HG03571 (cell line): ENCODE measurements at regions not wholly inside any gene's neighbourhood (a gene's known extent, or its start where the extent isn't known, plus 50 kb on each side); places are given as distances from the start of the nearest gene placed in this dataset.
"Not testable (repeated sequence)": the region's sequence is repeated elsewhere in the genome, so short reads cannot be mapped to it uniquely, and the experiment has no call there.

Experiments used
- ATAC-seq: cut with Tn5 transposase; IDR thresholded peaks from one replicate; pipeline ENCODE4 v1.9.1; 2021; ENCODE audit not compliant: unreplicated experiment

GRCh38 chr5:62083247-62083646, 222.8 kb upstream of the KIF2A start:
- no peak for ATAC-seq

GRCh38 chr5:62083661-62084060, 222.3 kb upstream of the KIF2A start:
- no peak for ATAC-seq

GRCh38 chr5:62084391-62084790, 221.6 kb upstream of the KIF2A start:
- ATAC-seq = no peak

- ATAC-seq = no peak
Measured at GRCh38 chr5:62090953-62091352, 215.1 kb upstream of the KIF2A start.

GRCh38 chr5:62093411-62093810, 212.6 kb upstream of the KIF2A start:
- ATAC-seq = no peak

- no peak for ATAC-seq
Measured at GRCh38 chr5:62093976-62094375, 212.0 kb upstream of the KIF2A start.

- ATAC-seq = no peak
Measured at GRCh38 chr5:62097361-62097760, 208.6 kb upstream of the KIF2A start.

GRCh38 chr5:62100201-62100600, 205.8 kb upstream of the KIF2A start:
- no peak for ATAC-seq

- ATAC-seq = not testable (repeated sequence)
Measured at GRCh38 chr5:62103863-62104262, 202.1 kb upstream of the KIF2A start.

- ATAC-seq = no peak
Measured at GRCh38 chr5:62111428-62111827, 194.6 kb upstream of the KIF2A start.

GRCh38 chr5:62112689-62113228, 193.2 kb upstream of the KIF2A start:
- no peak for ATAC-seq

- ATAC-seq = no peak
Measured at GRCh38 chr5:62115014-62115413, 191.0 kb upstream of the KIF2A start.

GRCh38 chr5:62124266-62124665, 181.7 kb upstream of the KIF2A start:
- no peak for ATAC-seq

GRCh38 chr5:62126090-62126489, 179.9 kb upstream of the KIF2A start:
- no peak for ATAC-seq

- no peak for ATAC-seq
Measured at GRCh38 chr5:62127098-62127736, 178.8 kb upstream of the KIF2A start.

- ATAC-seq = no peak
Measured at GRCh38 chr5:62130107-62130506, 175.9 kb upstream of the KIF2A start.

GRCh38 chr5:62132276-62132675, 173.7 kb upstream of the KIF2A start:
- ATAC-seq = no peak

GRCh38 chr5:62133426-62133825, 172.6 kb upstream of the KIF2A start:
- no peak for ATAC-seq

- no peak for ATAC-seq
Measured at GRCh38 chr5:62134811-62135210, 171.2 kb upstream of the KIF2A start.

GRCh38 chr5:62137628-62138027, 168.4 kb upstream of the KIF2A start:
- ATAC-seq = no peak

GRCh38 chr5:62138607-62139006, 167.4 kb upstream of the KIF2A start:
- ATAC-seq = no peak

GRCh38 chr5:62139741-62140140, 166.3 kb upstream of the KIF2A start:
- ATAC-seq = no peak

- ATAC-seq = no peak
Measured at GRCh38 chr5:62142351-62142750, 163.7 kb upstream of the KIF2A start.
